ENCODE measurements at regions not wholly inside any gene's neighbourhood (a gene's known extent, or its start where the extent isn't known, plus 50 kb on each side); places are given as distances from the start of the nearest gene placed in this dataset.

- TF ChIP-seq ZFX (CRISPR knock-in tag; IDR thresholded peaks at IDR 0.05; ENCODE audit: low read depth) (peak; percentile 20; the same call in 1 of the 2 replicates), CREM (IDR thresholded peaks at IDR 0.05) (no peak), CREM (CRISPR knock-in tag; IDR thresholded peaks at IDR 0.05) (no peak), ETS1 (CRISPR knock-in tag; IDR thresholded peaks at IDR 0.05) (no peak), ZNF780A (CRISPR knock-in tag; IDR thresholded peaks at IDR 0.05) (no peak), CEBPB (IDR thresholded peaks at IDR 0.05; ENCODE audit: borderline replicate concordance, low read depth, low read length) (no peak), ATF7 (IDR thresholded peaks at IDR 0.05) (no peak), ATF7 (CRISPR knock-in tag; IDR thresholded peaks at IDR 0.05) (no peak), ZNF75D (CRISPR knock-in tag; IDR thresholded peaks at IDR 0.05; ENCODE audit: borderline replicate concordance) (no peak), THAP8 (CRISPR knock-in tag; IDR thresholded peaks at IDR 0.05; ENCODE audit: borderline replicate concordance) (no peak), GABPB1 (CRISPR knock-in tag; IDR thresholded peaks at IDR 0.05) (peak; percentile 42; the same call in 1 of the 2 replicates), NRL (CRISPR knock-in tag; IDR thresholded peaks at IDR 0.05; ENCODE audit: borderline replicate concordance) (no peak), SRSF1 (optimal IDR thresholded peaks at IDR 0.05; ENCODE audit: low read depth, low read length) (no peak), GPBP1L1 (CRISPR knock-in tag; IDR thresholded peaks at IDR 0.05) (no peak), MXD3 (CRISPR knock-in tag; IDR thresholded peaks at IDR 0.05) (no peak), RBM22 (optimal IDR thresholded peaks at IDR 0.05; ENCODE audit: low read length) (no peak), ZNF761 (CRISPR knock-in tag; conservative IDR thresholded peaks at IDR 0.05) (no peak), BRF2 (CRISPR knock-in tag; IDR thresholded peaks at IDR 0.05) (no peak), ZNF572 (CRISPR knock-in tag; IDR thresholded peaks at IDR 0.05) (no peak), ZNF598 (CRISPR knock-in tag; IDR thresholded peaks at IDR 0.05; ENCODE audit: borderline replicate concordance) (no peak)
Measured at GRCh38 chr20:63064745-63065711, 58.3 kb upstream of the BHLHE23 start (continued).

Data from HepG2 (cell line).